NT2/D1 (cell line): ENCODE measurements at regions not wholly inside any gene's neighbourhood (a gene's known extent, or its start where the extent isn't known, plus 50 kb on each side); places are given as distances from the start of the nearest gene placed in this dataset.

Source experiments
- SUZ12 ChIP-seq: IDR thresholded peaks from 2 replicates; pipeline ENCODE4 v1.6.1; 2011; ENCODE audit not compliant: insufficient read length, insufficient read depth; ENCODE audit errors: extremely low read depth
- YY1 ChIP-seq: IDR thresholded peaks from 2 replicates; pipeline ENCODE4 v1.6.1; 2011; ENCODE audit not compliant: insufficient read length, insufficient read depth

DNA sequence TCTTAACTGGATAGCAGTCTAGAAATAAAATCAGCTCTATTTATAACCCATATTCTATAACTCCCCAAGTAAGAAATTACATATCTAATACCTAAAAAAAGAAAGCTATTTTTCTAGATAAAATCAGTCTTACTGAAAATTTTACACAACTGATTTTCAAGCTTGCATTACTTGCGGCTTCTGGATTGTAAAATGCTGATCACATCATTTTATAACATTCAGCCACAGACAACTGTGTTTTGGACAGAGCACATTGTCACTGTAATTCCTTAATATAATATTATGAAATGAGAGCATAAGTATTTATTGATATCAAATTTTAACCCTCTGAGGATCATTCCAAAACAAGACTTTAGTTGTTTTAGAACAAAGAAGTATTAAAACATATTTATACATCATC lies 78.5 kb upstream of the ARID2 start:
- no peak for TF ChIP-seq YY1
- TF ChIP-seq SUZ12, result no peak
